ENCODE measurements at regions not wholly inside any gene's neighbourhood (a gene's known extent, or its start where the extent isn't known, plus 50 kb on each side); places are given as distances from the start of the nearest gene placed in this dataset.

GRCh38 chr13:52945348-52945747 lies 83.3 kb upstream of the OLFM4 start:
- H3K4me1 ChIP-seq = peaks cover 7% of the 10 kb centered on the region
- H3K27ac Mint-ChIP-seq = peak overlapping the region; percentile 9
- H3K4me1 Mint-ChIP-seq = peaks cover 31% of the 10 kb centered on the region
- no peak overlapping the region for H3K27ac ChIP-seq
- no peak overlapping the region for H3K9ac ChIP-seq
- no peaks in the 10 kb centered on the region for H3K9me3 ChIP-seq (ENCODE audit: low read depth)
- DNase-seq (ENCODE audit: low spot score) = no peak
- H3K4me2 ChIP-seq = no peak overlapping the region
- H3K4me3 ChIP-seq = no peak overlapping the region
- no peak overlapping the region for H3K4me3 Mint-ChIP-seq
- no peak overlapping the region for H2AFZ ChIP-seq (replicated peaks)
- H3K27me3 ChIP-seq = no peaks in the 10 kb centered on the region
- no peaks in the 10 kb centered on the region for H3K36me3 ChIP-seq
- H3F3A ChIP-seq (ENCODE audit: low read depth) = no peaks in the 10 kb centered on the region
- peaks cover 15% of the 10 kb centered on the region for H3K9me3 Mint-ChIP-seq
- TF ChIP-seq CTCF (IDR thresholded peaks at IDR 0.05) (no peak), EZH2phosphoT487 (IDR thresholded peaks at IDR 0.05) (no peak), EZH2 (IDR thresholded peaks at IDR 0.05) (no peak)
- H4K20me1 ChIP-seq (ENCODE audit: low read depth) = no peaks in the 10 kb centered on the region
- H3K79me2 ChIP-seq (ENCODE audit: low read depth) = no peaks in the 10 kb centered on the region
- peaks cover 2% of the 10 kb centered on the region for H3K36me3 Mint-ChIP-seq
- H3K27me3 Mint-ChIP-seq (ENCODE audit: insufficient read depth, low read depth) = peaks cover 18% of the 10 kb centered on the region

- Histone ChIP-seq H3F3A (ENCODE audit: low read depth) (no peaks in the 10 kb centered on the region), H3K9ac (no peak overlapping the region), H2AFZ (replicated peaks) (no peak overlapping the region), H3K4me1 (peaks cover 4% of the 10 kb centered on the region), H3K79me2 (ENCODE audit: low read depth) (no peaks in the 10 kb centered on the region), H3K27me3 (no peaks in the 10 kb centered on the region), H4K20me1 (ENCODE audit: low read depth) (no peaks in the 10 kb centered on the region), H3K4me2 (no peak overlapping the region), H3K9me3 (ENCODE audit: low read depth) (no peaks in the 10 kb centered on the region), H3K4me3 (no peak overlapping the region), H3K36me3 (no peaks in the 10 kb centered on the region), H3K27ac (no peak overlapping the region)
- TF ChIP-seq EZH2phosphoT487 (IDR thresholded peaks at IDR 0.05) (no peak), CTCF (IDR thresholded peaks at IDR 0.05) (no peak), EZH2 (IDR thresholded peaks at IDR 0.05) (no peak)
- DNase-seq (ENCODE audit: low spot score) = no peak
- peaks cover 2% of the 10 kb centered on the region for H3K36me3 Mint-ChIP-seq
- peaks cover 15% of the 10 kb centered on the region for H3K27me3 Mint-ChIP-seq (ENCODE audit: insufficient read depth, low read depth)
- peaks cover 15% of the 10 kb centered on the region for H3K9me3 Mint-ChIP-seq
- peaks cover 26% of the 10 kb centered on the region for H3K4me1 Mint-ChIP-seq
- peak overlapping the region; percentile 9 for H3K27ac Mint-ChIP-seq
- no peak overlapping the region for H3K4me3 Mint-ChIP-seq
These were observed 83.9 kb upstream of the OLFM4 start for GRCh38 chr13:52944697-52945096.

- H3K9me3 Mint-ChIP-seq = peaks cover 3% of the 10 kb centered on the region
- Histone ChIP-seq H4K20me1 (ENCODE audit: low read depth) (no peaks in the 10 kb centered on the region), H3K36me3 (no peaks in the 10 kb centered on the region)
These were observed 89.6 kb upstream of the PCDH8 start for GRCh38 chr13:52938065-52938464.

More at GRCh38 chr13:52938065-52938464, 89.6 kb upstream of the PCDH8 start:
- Histone ChIP-seq H3K4me2 (no peak overlapping the region), H3K27me3 (no peaks in the 10 kb centered on the region), H3K27ac (no peak overlapping the region), H3K79me2 (ENCODE audit: low read depth) (no peaks in the 10 kb centered on the region), H3K9ac (no peak overlapping the region), H3K4me3 (no peak overlapping the region), H3F3A (ENCODE audit: low read depth) (no peaks in the 10 kb centered on the region), H3K9me3 (ENCODE audit: low read depth) (no peaks in the 10 kb centered on the region), H2AFZ (replicated peaks) (no peak overlapping the region), H3K4me1 (no peaks in the 10 kb centered on the region)
- H3K27ac Mint-ChIP-seq = no peak overlapping the region
- no peak for TF ChIP-seq CTCF (IDR thresholded peaks at IDR 0.05)
- TF ChIP-seq EZH2 (IDR thresholded peaks at IDR 0.05) = no peak
- no peak for TF ChIP-seq EZH2phosphoT487 (IDR thresholded peaks at IDR 0.05)
- DNase-seq (ENCODE audit: low spot score) = no peak
- H3K36me3 Mint-ChIP-seq = no peaks in the 10 kb centered on the region
- peaks cover 15% of the 10 kb centered on the region for H3K27me3 Mint-ChIP-seq (ENCODE audit: insufficient read depth, low read depth)
- H3K4me3 Mint-ChIP-seq = no peak overlapping the region
- peaks cover 29% of the 10 kb centered on the region for H3K4me1 Mint-ChIP-seq

Measured in neural progenitor cell (in vitro differentiated cells).